T-helper 2 cell (primary cell): ENCODE measurements at regions not wholly inside any gene's neighbourhood (a gene's known extent, or its start where the extent isn't known, plus 50 kb on each side); places are given as distances from the start of the nearest gene placed in this dataset.

Experiments
- DNase-seq, 5 experiments: peaks; one replicate each; pipeline versions ENCODE4 v3.0.0 to v3.0.0-alpha.2; 2012 to 2022

- no peak for DNase-seq
Observed at GRCh38 chr12:48286665-48287064, 64.1 kb downstream of the ZNF641 start.

GRCh38 chr12:48285751-48286650, 64.7 kb downstream of the ZNF641 start:
- peak in 2 of 5 experiments; percentile 3 to 55 for DNase-seq

- no peak for DNase-seq
Observed at GRCh38 chr12:48281811-48282210, 68.9 kb downstream of the ZNF641 start.

DNA sequence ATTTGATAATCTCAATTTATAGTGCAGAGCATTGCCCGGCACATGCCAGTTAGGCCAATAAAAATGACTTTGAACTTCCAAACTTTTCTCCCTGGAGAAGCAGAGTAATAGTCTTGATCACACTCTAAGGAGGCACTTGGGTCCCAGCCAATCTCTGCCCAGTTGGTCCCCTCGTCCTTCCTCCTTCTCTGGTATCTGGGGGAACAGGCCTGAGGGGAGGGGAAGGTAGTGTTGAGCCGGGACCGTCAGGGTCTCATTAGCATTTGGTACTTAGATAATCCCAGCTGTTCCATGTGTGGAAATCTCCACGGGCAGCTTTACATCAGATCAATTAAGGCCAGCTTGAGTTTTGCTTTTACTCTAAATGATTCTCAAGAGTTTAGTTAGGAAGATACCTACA, 70.1 kb downstream of the ZNF641 start:
- no peak for DNase-seq

GRCh38 chr12:48279601-48280000, 71.1 kb downstream of the ZNF641 start:
- no peak for DNase-seq

DNA sequence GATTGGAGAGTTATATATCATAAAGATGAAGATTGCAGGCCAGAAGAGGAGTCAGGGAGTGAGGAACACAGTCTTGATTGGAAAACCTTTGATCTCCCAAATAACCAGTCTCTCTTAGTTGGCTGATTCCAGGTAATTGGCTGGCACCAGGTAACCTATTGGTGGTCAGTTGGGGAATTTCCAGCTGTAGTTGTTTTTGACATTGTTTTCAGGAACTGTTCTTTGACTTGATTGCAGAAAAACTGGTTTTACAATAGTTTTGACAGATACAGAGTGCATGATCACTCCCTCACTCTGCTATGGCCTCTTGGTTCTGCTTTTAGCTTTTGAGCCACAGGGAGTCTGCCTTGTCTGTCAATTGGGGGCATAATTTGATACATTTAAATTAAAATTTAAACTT, 71.6 kb downstream of the ZNF641 start:
- no peak for DNase-seq

DNA sequence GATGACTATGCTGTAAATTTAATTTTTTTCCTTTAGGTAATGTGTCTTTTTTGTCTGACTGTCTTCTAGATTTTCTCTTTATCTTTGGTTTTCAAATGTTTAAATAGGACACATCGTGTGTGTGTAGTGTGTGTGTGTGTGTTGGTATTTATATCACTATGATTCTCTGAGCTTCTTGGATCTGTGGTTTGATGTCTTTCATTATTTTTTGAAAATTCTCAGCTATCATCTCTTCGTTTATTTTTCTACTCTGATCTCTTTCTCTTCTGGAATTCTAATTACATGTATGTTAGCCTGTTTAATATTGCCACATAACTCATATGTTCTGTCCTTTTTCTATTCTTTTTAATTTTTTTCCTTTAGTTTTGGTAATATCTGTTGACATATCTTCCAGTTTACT, 73.5 kb upstream of the OR10AD1 start:
- DNase-seq = no peak

GRCh38 chr12:48266826-48267225, 63.7 kb upstream of the OR10AD1 start:
- no peak for DNase-seq

GRCh38 chr12:48265777-48266176, 62.7 kb upstream of the OR10AD1 start:
- no peak for DNase-seq

DNA sequence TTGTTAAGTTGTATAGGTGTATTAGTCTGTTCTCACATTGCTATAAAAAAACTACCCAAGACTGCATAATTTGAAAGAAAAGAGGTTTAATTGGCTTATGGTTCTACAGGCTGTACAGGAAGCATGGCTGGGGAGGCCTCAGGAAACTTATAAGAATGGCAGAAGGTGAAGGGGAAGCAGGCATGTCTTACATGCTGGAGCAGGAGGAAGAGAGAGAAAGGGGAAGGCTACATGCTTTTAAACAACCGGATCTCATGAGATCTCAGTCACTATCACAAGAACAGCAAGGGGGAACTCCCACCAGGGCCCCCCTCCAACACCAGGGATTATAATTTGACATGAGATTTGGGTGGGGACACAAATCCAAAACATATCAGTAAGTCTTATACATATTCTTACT, 60.5 kb upstream of the OR10AD1 start:
- DNase-seq = no peak

- DNase-seq = no peak
Observed at GRCh38 chr12:48261773-48262172, 58.7 kb upstream of the OR10AD1 start.
